ENCODE measurements at regions not wholly inside any gene's neighbourhood (a gene's known extent, or its start where the extent isn't known, plus 50 kb on each side); places are given as distances from the start of the nearest gene placed in this dataset.

- DNase-seq (no peak), ATAC-seq (ENCODE audit: poor library complexity) (no peak)
- intact Hi-C loops (cut with DNase I), result no loop called here
Observed at GRCh38 chr21:26748066-26748465, 97.1 kb downstream of the ADAMTS1 start.

- no peak for DNase-seq
- intact Hi-C loops (cut with DNase I), result no loop called here
- no peak for ATAC-seq (ENCODE audit: poor library complexity)
Observed at GRCh38 chr21:26747216-26747615, 98.0 kb downstream of the ADAMTS1 start.

- DNase-seq (no peak), ATAC-seq (ENCODE audit: poor library complexity) (no peak)
- intact Hi-C loops (cut with DNase I), result no loop called here
Observed at GRCh38 chr21:26743524-26743923, 101.7 kb downstream of the ADAMTS1 start.

- peak; percentile 48 for ATAC-seq (ENCODE audit: poor library complexity)
- intact Hi-C loops (cut with DNase I), result no loop called here
Observed at GRCh38 chr21:26739189-26739588, 106.0 kb downstream of the ADAMTS1 start.

GRCh38 chr21:26736449-26736848 is 108.8 kb downstream of the ADAMTS1 start:
- DNase-seq (no peak), ATAC-seq (ENCODE audit: poor library complexity) (no peak)
- intact Hi-C loops (cut with DNase I), result no loop called here

More at GRCh38 chr21:26739189-26739588, 106.0 kb downstream of the ADAMTS1 start:
- no peak for DNase-seq

GRCh38 chr21:26732432-26733221 is 112.6 kb downstream of the ADAMTS1 start:
- DNase-seq (peak; percentile 50), ATAC-seq (ENCODE audit: poor library complexity) (peak; percentile 69)
- intact Hi-C loops (cut with DNase I), result no loop called here

GRCh38 chr21:26719750-26720149 is 125.5 kb downstream of the ADAMTS1 start:
- intact Hi-C loops (cut with DNase I), result loop anchor here (5.0 kb wide), 1 partner anchor 837 kb away; no protein-coding TSS in a partner anchor
- DNase-seq, result peak; percentile 46
- ATAC-seq (ENCODE audit: poor library complexity), result peak; percentile 64

- intact Hi-C loops (cut with DNase I), result loop anchor here (5.0 kb wide), 1 partner anchor 835 kb away; no protein-coding TSS in a partner anchor
- no peak for ATAC-seq (ENCODE audit: poor library complexity)
- no peak for DNase-seq
Observed at GRCh38 chr21:26717146-26717739, 128.0 kb downstream of the ADAMTS1 start.

GRCh38 chr21:26715878-26716506 is 129.2 kb downstream of the ADAMTS1 start:
- intact Hi-C loops (cut with DNase I), result loop anchor here (5.0 kb wide), 1 partner anchor 834 kb away; no protein-coding TSS in a partner anchor
- ATAC-seq (ENCODE audit: poor library complexity) (peak; percentile 77), DNase-seq (no peak)

- intact Hi-C loops (cut with DNase I), result loop anchor here (5.0 kb wide), 1 partner anchor 833 kb away; no protein-coding TSS in a partner anchor
- no peak for DNase-seq
- ATAC-seq (ENCODE audit: poor library complexity), result no peak
Observed at GRCh38 chr21:26715116-26715515, 130.1 kb downstream of the ADAMTS1 start.

- ATAC-seq (ENCODE audit: poor library complexity) (no peak), DNase-seq (no peak)
- intact Hi-C loops (cut with DNase I), result no loop called here
Observed at GRCh38 chr21:26710155-26710554, 135.1 kb downstream of the ADAMTS1 start.

- DNase-seq, result no peak
- no peak for ATAC-seq (ENCODE audit: poor library complexity)
- intact Hi-C loops (cut with DNase I), result no loop called here
Observed at GRCh38 chr21:26709090-26709489, 136.0 kb upstream of the CYYR1 start.

GRCh38 chr21:26708223-26708800 is 135.2 kb upstream of the CYYR1 start:
- no peak for DNase-seq
- intact Hi-C loops (cut with DNase I), result no loop called here

GRCh38 chr21:26707246-26707645 is 134.2 kb upstream of the CYYR1 start:
- DNase-seq (no peak), ATAC-seq (ENCODE audit: poor library complexity) (no peak)
- intact Hi-C loops (cut with DNase I), result no loop called here

More at GRCh38 chr21:26708223-26708800, 135.2 kb upstream of the CYYR1 start:
- ATAC-seq (ENCODE audit: poor library complexity), result no peak

GRCh38 chr21:26698416-26698815 is 125.3 kb upstream of the CYYR1 start:
- DNase-seq (no peak), ATAC-seq (ENCODE audit: poor library complexity) (no peak)
- intact Hi-C loops (cut with DNase I), result no loop called here

- intact Hi-C loops (cut with DNase I), result no loop called here
Observed at GRCh38 chr21:26691416-26691815, 118.3 kb upstream of the CYYR1 start.

GRCh38 chr21:26686705-26687104 is 113.6 kb upstream of the CYYR1 start:
- ATAC-seq (ENCODE audit: poor library complexity) (no peak), DNase-seq (no peak)

More at GRCh38 chr21:26691416-26691815, 118.3 kb upstream of the CYYR1 start:
- DNase-seq (no peak), ATAC-seq (ENCODE audit: poor library complexity) (no peak)

GRCh38 chr21:26686278-26686677 is 113.2 kb upstream of the CYYR1 start:
- no peak for ATAC-seq (ENCODE audit: poor library complexity)
- no peak for DNase-seq
- intact Hi-C loops (cut with DNase I), result no loop called here

More at GRCh38 chr21:26686705-26687104, 113.6 kb upstream of the CYYR1 start:
- intact Hi-C loops (cut with DNase I), result no loop called here

- intact Hi-C loops (cut with DNase I), result no loop called here
- ATAC-seq (ENCODE audit: poor library complexity) (no peak), DNase-seq (no peak)
Observed at GRCh38 chr21:26684889-26685288, 111.8 kb upstream of the CYYR1 start.
